GM21381 (cell line): ENCODE measurements at regions not wholly inside any gene's neighbourhood (a gene's known extent, or its start where the extent isn't known, plus 50 kb on each side); places are given as distances from the start of the nearest gene placed in this dataset.
"Not testable (repeated sequence)": the region's sequence is repeated elsewhere in the genome, so short reads cannot be mapped to it uniquely, and the experiment has no call there.

Experiments
- ATAC-seq: cut with Tn5 transposase; IDR thresholded peaks from one replicate; pipeline ENCODE4 v1.9.1; 2021; ENCODE audit warnings: mild to moderate bottlenecking, moderate library complexity; ENCODE audit not compliant: unreplicated experiment

GRCh38 chr12:107826276-107826675 lies 51.8 kb downstream of the ASCL4 start:
- ATAC-seq = no peak

- no peak for ATAC-seq
These were observed 54.8 kb downstream of the ASCL4 start for GRCh38 chr12:107829271-107829670.

DNA sequence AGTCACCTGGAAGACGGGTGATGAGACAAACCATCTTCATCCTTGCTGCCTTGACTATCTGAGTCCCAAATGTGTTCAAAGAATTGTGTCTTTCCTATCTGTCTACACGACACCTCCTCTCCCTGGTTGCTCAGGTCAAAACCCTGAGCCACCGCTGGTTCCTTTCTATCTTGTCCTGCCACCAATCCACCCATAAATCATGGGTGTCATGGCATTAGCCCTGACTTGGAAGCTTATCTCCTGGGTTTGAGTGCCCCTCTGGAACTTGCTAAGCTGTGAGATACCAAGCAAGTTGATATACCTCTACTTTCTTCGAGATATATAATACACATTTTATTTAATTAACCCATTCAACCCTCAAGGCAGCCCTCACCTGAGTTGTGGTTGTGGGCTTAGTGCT lies 57.9 kb downstream of the ASCL4 start:
- no peak for ATAC-seq

DNA sequence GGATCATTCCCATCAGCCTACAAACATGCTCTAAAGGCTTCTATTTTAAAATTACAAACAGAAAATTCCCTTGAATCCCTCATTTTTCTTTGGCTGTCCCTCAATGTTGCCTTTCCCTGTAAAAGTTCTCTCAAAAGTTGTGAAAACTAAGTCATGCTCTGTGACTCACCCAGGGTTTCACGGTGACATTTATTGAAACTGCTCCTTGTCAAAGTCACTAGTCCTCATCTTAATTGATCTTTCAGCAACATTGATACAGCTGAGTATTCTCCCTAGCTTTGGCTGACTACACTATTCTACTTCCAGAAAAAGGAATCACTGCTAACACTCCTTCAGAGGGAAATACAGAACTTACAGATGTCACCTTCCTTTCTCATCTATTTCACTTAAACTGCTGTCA lies 65.7 kb downstream of the ASCL4 start:
- ATAC-seq = no peak

- ATAC-seq = no peak
These were observed 69.1 kb downstream of the ASCL4 start for GRCh38 chr12:107843351-107844311.

DNA sequence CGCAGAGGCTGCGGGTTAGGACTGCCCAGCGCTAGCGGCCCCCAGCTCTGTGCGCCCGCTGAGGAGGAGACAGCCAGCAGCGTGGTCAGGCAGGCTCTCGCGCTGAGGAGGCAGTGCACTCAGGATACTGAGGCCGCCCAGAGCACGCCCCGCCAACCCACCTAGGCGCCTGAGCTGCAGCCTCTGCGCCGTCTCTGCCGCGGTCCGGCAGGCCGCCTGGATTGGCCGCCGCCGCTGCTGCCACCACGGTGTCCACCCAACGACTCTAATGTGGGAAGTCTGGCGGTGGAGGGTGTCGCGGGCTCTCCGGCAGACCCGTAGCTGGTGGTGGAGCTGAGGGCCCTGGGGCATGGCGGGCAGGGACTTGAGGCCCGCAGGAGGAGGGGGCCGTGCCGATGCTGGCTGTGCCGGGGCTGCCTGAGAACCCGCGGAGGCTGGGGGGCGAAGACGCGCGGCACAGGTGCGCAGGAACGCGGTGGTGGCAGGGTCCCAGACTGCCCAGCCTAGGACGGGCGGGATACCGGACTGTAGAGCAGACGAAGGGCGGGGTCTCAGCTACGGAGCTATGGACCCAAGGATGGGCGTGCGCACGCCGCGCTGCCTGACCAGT lies 69.9 kb downstream of the ASCL4 start:
- no peak for ATAC-seq

DNA sequence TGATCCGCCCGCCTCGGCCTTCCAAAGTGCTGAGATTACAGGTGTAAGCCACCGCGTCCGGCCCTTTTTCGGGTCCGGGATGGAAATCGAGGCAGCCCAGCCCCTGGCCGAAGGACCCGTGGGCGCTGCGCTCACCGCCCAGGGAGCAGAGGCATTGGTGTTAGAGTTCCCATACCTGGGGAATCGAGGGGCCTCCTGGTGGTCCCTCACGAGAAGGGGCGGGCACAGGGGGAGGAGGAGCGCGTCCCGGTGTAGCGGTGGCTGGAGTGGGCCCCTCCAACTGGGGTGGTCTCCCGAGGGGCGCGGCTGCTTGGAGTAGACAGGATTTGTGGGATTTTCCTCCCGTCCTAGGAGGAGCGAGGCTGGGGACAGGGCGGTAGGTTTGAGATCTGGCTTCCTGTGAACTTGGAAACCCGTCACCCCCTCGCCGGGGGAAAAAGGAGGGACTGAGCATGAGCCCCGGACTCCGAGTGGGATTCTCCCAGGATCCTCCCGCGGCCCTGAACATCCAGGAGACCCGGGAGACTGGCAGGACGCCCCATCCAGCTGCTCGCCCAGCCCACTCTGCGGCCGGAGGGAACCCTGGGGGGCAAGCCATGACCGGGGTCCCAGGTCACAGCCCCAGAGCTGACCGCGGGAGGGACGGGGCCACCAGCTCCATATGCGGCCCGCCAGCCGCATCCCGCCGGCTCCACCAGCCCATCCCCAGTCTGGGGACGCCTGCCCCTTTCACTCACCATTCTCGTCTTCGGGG lies 70.9 kb downstream of the ASCL4 start:
- ATAC-seq = no peak

DNA sequence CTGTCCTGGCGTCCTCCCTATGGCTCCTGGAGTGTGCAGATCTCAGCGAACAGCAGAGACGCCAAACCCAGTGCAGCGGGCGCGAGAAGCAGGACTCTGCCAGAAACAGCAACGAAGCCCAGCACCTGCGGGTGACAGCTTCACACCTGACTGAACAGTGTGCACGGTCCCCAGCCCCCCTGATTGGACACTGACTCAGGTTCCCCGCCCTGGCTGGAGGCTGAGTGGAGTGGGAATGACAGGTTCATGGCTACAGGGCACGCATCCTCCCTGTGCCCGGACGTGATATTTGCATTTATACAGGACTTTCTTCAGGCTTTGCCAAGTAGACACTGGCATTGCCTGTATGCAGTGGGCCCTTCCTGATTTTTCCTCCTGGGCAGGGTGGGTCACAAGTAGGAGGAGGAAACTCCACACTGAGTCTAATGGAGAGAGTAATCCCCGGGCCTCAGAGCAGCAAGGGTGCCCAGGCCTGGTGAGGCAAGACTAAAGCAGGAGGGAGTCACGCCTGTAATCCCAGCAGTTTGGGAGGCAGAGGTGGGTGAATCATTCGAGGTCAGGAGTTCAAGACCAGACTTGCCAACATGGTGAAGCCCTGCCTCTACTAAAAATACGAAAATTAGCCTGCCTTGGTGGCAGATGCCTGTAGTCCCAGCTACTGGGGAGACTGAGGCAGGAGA lies 71.6 kb downstream of the ASCL4 start:
- ATAC-seq = no peak

GRCh38 chr12:107847430-107847829 lies 72.9 kb downstream of the ASCL4 start:
- ATAC-seq = no peak

DNA sequence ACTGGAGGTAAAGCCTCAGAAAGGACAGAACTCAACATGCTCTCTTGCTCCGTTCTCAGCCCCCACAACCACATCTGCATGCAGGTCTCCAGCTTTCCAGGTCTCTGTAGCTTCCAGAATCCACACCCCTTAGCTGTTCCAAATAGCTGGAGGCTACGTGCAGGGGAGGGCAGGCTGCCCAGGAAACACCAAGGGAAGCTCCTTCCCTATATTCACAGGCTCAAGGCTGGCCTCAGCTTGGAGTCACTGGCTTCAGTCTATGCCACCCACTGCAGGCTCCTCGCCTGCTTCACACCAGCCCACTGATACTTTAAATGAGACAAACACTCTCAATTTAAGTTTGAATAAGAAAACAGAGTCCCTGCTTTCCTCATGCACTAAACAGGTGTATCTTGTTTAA lies 73.3 kb downstream of the ASCL4 start:
- no peak for ATAC-seq

- ATAC-seq = no peak
These were observed 79.0 kb downstream of the ASCL4 start for GRCh38 chr12:107853479-107853878.

- ATAC-seq = no peak
These were observed 81.0 kb downstream of the ASCL4 start for GRCh38 chr12:107855471-107855870.

DNA sequence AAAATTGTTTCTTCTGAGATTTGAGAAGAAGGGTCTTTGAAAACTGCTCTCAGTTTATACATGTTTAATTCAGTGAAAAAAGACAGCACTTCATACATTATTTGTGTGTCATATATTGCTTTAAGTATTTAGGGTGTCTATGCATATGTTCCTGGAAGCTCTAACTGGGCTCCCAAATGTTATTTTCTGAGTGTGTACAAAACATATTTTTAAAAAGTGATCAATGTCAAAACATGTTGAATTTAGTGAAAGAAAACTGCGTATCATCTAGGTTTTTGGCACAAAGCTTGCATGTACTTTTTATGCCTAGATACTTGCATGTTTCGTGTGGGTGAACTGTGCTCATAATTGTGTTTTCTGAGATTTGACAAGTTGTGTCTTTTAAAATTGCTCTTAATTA lies 81.6 kb downstream of the ASCL4 start:
- no peak for ATAC-seq

GRCh38 chr12:107857191-107857590 lies 82.7 kb downstream of the ASCL4 start:
- ATAC-seq = no peak

- no peak for ATAC-seq
These were observed 84.9 kb downstream of the ASCL4 start for GRCh38 chr12:107859367-107859766.

DNA sequence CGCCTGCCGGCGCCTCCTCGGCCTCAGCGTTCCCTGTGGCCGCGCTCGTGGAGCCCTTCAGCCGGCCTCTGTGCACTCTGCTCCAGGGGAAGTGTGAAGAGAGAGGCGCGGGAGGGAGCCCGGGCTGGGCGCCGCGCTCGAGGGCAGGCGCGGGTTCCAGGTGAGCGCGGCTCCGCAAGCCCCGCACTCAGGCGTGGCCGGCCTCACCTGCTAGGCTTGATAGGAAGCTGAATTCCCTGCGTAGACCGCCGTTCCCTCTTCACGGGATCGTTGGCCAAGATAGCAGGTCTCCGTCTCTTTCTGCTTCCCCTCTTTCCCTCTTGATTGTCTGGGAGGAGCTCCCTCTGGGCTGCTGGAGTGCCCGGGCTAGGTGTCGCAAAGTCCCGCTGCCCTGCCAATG lies 89.7 kb downstream of the ASCL4 start:
- no peak for ATAC-seq

GRCh38 chr12:107864727-107865126 lies 90.2 kb downstream of the ASCL4 start:
- ATAC-seq = not testable (repeated sequence)

DNA sequence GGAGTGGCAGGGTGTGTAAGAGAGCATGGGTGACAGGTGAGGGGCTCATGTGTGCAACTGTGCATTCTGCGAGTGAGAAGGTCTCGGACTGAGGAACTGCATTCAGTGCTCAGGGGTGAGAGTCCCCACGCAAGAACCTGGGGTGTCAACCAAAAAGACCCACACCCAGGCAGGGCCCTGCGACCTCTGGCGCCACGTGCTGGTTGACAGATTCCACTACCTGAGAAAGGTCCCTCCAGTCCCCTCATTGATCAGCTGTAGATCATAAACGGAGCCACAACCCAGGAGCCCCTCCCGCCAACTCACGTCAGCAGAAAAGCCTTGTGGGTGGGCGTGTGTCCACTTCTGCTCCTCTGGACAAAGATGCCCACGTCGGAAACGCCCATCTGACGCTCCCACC lies 98.7 kb downstream of the ASCL4 start:
- no peak for ATAC-seq

GRCh38 chr12:107875786-107876185 lies 101.3 kb downstream of the ASCL4 start:
- ATAC-seq = no peak

- ATAC-seq = no peak
These were observed 110.5 kb downstream of the ASCL4 start for GRCh38 chr12:107884769-107885694.
